ENCODE measurements at regions not wholly inside any gene's neighbourhood (a gene's known extent, or its start where the extent isn't known, plus 50 kb on each side); places are given as distances from the start of the nearest gene placed in this dataset.
"Not testable (repeated sequence)": the region's sequence is repeated elsewhere in the genome, so short reads cannot be mapped to it uniquely, and the experiment has no call there.

DNA sequence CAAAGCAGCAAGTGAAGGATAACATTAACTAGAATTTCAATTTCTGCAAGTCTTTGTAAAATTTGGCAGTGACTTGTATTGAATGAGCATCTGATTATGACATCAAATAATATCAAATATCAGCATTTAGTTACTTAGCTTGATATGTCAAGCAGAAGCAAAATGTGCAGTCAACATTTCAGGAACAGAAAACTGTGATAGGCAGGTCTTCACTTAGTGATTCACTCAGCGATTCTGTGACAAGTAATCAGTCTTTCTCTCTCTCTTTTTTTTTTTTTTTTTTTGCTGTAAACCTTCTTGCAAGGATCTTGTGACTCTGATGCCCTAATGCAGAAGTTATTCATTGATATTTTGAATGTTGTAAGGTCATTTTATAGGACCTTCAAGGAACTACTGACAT, 307.1 kb downstream of the MTERF1 start:
- intact Hi-C loops (cut with micrococcal nuclease), result no loop called here
- Mint-ChIP-seq H3K27ac (no peak overlapping the region), H3K4me1 (no peaks in the 10 kb centered on the region), H3K27me3 (ENCODE audit: low read depth in 2 of 2) (no peaks in the 10 kb centered on the region), H3K4me3 (no peak overlapping the region), H3K36me3 (no peaks in the 10 kb centered on the region), H3K9me3 (peaks cover 7 to 10% of the 10 kb centered on the region in 2 donors)
- H3K4me3 ChIP-seq (ENCODE audit: low read length), result no peak overlapping the region
- TF ChIP-seq, protein P1, sequence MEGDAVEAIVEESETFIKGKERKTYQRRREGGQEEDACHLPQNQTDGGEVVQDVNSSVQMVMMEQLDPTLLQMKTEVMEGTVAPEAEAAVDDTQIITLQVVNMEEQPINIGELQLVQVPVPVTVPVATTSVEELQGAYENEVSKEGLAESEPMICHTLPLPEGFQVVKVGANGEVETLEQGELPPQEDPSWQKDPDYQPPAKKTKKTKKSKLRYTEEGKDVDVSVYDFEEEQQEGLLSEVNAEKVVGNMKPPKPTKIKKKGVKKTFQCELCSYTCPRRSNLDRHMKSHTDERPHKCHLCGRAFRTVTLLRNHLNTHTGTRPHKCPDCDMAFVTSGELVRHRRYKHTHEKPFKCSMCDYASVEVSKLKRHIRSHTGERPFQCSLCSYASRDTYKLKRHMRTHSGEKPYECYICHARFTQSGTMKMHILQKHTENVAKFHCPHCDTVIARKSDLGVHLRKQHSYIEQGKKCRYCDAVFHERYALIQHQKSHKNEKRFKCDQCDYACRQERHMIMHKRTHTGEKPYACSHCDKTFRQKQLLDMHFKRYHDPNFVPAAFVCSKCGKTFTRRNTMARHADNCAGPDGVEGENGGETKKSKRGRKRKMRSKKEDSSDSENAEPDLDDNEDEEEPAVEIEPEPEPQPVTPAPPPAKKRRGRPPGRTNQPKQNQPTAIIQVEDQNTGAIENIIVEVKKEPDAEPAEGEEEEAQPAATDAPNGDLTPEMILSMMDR (IDR thresholded peaks at IDR 0.05), result no peak
- no peaks in the 10 kb centered on the region for H3K27me3 ChIP-seq (ENCODE audit: control insufficient read depth, insufficient read depth, low read length)
- WGBS (ENCODE audit: insufficient coverage), result 100% methylated on average over 1 of the region's 1 CpG
- H3K4me1 ChIP-seq (ENCODE audit: control insufficient read depth, insufficient read depth, low read length), result no peaks in the 10 kb centered on the region
- no peak overlapping the region for H3K27ac ChIP-seq (ENCODE audit: low read length)
- H3K36me3 ChIP-seq (ENCODE audit: control insufficient read depth, insufficient read depth, low read length), result no peaks in the 10 kb centered on the region
- H3K9me3 ChIP-seq (ENCODE audit: control insufficient read depth, insufficient read depth, low read length), result peaks cover 5% of the 10 kb centered on the region
- ATAC-seq, result no peak
- DNase-seq, result no peak

DNA sequence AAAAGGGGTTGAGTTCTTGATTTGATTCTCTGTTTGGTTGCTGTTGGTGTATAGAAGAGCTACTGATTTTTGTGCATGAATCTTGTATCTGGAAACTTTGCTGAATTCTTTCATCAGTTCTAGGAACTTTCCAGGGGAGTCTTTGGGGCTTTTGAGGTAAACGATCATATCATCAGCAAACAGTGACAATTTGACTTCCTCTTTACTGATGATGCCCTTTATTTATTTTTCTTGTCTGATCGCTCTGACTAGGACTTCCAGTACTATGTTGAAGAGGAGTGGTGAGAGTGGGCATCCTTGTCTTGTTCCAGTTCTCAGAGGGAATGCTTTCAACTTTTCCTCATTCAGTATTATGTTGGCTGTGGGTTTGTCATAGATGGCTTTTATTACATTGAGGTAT, 304.0 kb downstream of the MTERF1 start:
- H3K4me3 ChIP-seq (ENCODE audit: low read length); H3K4me1 ChIP-seq (ENCODE audit: control insufficient read depth, insufficient read depth, low read length); H3K36me3 Mint-ChIP-seq; ATAC-seq; H3K36me3 ChIP-seq (ENCODE audit: control insufficient read depth, insufficient read depth, low read length); H3K4me3 Mint-ChIP-seq; H3K27me3 ChIP-seq (ENCODE audit: control insufficient read depth, insufficient read depth, low read length); H3K27me3 Mint-ChIP-seq (ENCODE audit: low read depth in 2 of 2); DNase-seq; intact Hi-C loops (cut with micrococcal nuclease); H3K4me1 Mint-ChIP-seq; H3K27ac ChIP-seq (ENCODE audit: low read length); H3K9me3 Mint-ChIP-seq; H3K27ac Mint-ChIP-seq: not testable (repeated sequence)
- 86% methylated on average over 1 of the region's 2 CpGs for WGBS (ENCODE audit: insufficient coverage)
- peaks cover 11% of the 10 kb centered on the region for H3K9me3 ChIP-seq (ENCODE audit: control insufficient read depth, insufficient read depth, low read length)

DNA sequence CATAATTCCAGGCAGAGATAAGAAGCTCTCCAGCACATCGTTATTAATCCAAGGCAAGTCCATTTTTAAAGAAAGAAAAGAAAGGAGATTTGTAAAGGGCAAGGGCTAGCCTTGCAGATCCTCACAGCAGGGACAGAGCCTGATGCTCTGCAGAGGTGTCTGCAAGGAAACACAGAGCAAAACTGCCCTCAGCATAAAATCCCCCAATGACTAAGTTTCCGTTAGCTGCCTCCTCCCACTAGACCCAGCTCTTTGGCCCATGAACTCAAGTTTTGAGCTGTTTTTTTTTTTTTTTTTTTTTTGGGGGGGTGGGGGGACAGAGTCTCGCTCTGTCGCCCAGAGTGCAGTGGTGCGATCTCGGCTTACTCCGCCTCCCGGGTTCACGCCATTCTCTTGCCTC, 300.7 kb downstream of the MTERF1 start:
- Mint-ChIP-seq H3K4me3 (no peak overlapping the region), H3K9me3 (peaks cover 8 to 9% of the 10 kb centered on the region in 2 donors), H3K36me3 (peaks cover 13% of the 10 kb centered on the region), H3K4me1 (no peaks in the 10 kb centered on the region), H3K27me3 (ENCODE audit: low read depth in 2 of 2) (no peaks in the 10 kb centered on the region), H3K27ac (no peak overlapping the region)
- TF ChIP-seq, protein P1 (IDR thresholded peaks at IDR 0.05), result no peak
- DNase-seq, result no peak
- H3K4me3 ChIP-seq (ENCODE audit: low read length), result no peak overlapping the region
- intact Hi-C loops (cut with micrococcal nuclease), result no loop called here
- H3K4me1 ChIP-seq (ENCODE audit: control insufficient read depth, insufficient read depth, low read length), result no peaks in the 10 kb centered on the region
- H3K9me3 ChIP-seq (ENCODE audit: control insufficient read depth, insufficient read depth, low read length), result peaks cover 15% of the 10 kb centered on the region
- WGBS (ENCODE audit: insufficient coverage), result 98% methylated on average over 8 of the region's 9 CpGs
- H3K27ac ChIP-seq (ENCODE audit: low read length), result no peak overlapping the region
- no peak for ATAC-seq
- H3K36me3 ChIP-seq (ENCODE audit: control insufficient read depth, insufficient read depth, low read length), result no peaks in the 10 kb centered on the region
- no peaks in the 10 kb centered on the region for H3K27me3 ChIP-seq (ENCODE audit: control insufficient read depth, insufficient read depth, low read length)

DNA sequence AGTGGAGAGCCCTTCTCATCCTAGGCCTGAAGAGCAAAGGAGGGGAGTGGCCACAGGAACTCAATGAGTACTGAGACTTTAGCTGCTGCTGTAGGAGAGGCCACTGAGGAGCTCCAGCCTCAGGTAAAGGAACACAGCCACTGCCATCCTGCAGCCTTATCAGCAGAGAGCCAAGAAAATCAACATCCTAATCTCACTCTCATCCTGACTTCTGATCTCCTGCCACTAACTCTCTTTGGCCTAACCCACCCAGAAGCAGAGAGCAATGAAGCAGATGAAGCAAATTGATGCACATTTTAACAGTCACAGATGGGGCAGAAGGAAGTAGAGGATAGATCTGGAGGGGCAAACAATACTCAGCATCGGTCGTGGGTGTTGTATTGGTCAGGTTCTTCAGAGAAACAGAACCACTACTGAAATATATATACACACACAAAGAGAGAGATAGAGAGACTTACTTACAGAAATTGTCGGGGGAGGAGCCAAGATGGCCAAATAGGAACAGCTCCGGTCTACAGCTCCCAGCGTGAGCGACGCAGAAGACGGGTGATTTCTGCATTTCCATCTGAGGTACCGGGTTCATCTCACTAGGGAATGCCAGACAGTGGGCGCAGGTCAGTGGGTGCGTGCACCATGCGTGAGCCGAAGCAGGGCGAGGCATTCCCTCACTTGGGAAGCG, 297.6 kb downstream of the MTERF1 start:
- H3K4me3 Mint-ChIP-seq, result no peak overlapping the region
- TF ChIP-seq, protein P1 (IDR thresholded peaks at IDR 0.05), result no peak
- 94% methylated on average over 13 of the region's 15 CpGs for WGBS (ENCODE audit: insufficient coverage)
- no peaks in the 10 kb centered on the region for H3K4me1 ChIP-seq (ENCODE audit: control insufficient read depth, insufficient read depth, low read length)
- ATAC-seq (no peak), DNase-seq (no peak)
- no peaks in the 10 kb centered on the region for H3K27me3 ChIP-seq (ENCODE audit: control insufficient read depth, insufficient read depth, low read length)
- H3K36me3 Mint-ChIP-seq, result peaks cover 13% of the 10 kb centered on the region
- peaks cover 12% of the 10 kb centered on the region for H3K9me3 ChIP-seq (ENCODE audit: control insufficient read depth, insufficient read depth, low read length)
- intact Hi-C loops (cut with micrococcal nuclease), result no loop called here
- H3K4me1 Mint-ChIP-seq, result no peaks in the 10 kb centered on the region
- no peak overlapping the region for H3K4me3 ChIP-seq (ENCODE audit: low read length)
- H3K27ac ChIP-seq (ENCODE audit: low read length), result no peak overlapping the region
- H3K36me3 ChIP-seq (ENCODE audit: control insufficient read depth, insufficient read depth, low read length), result no peaks in the 10 kb centered on the region
- H3K9me3 Mint-ChIP-seq, result peaks cover 6 to 9% of the 10 kb centered on the region in 2 donors
- H3K27ac Mint-ChIP-seq, result no peak overlapping the region
- no peaks in the 10 kb centered on the region for H3K27me3 Mint-ChIP-seq (ENCODE audit: low read depth in 2 of 2)

All from natural killer cell (primary cell).